Spleen (tissue), 11 donors: ENCODE measurements at regions not wholly inside any gene's neighbourhood (a gene's known extent, or its start where the extent isn't known, plus 50 kb on each side); places are given as distances from the start of the nearest gene placed in this dataset.

Experiments used
- DNase-seq: peaks from one replicate; pipeline ENCODE4 v3.0.0-alpha.2; 2020
- H3K27ac ChIP-seq, 8 donors: fragments of 200-600 bp; sonication (generic) in 7 of 8; 1 replicate in 4 of 8; 2 replicates in 4 of 8; pipeline versions ENCODE4 v1.5.0 to v1.8.0; 2016 to 2021; ENCODE audit warnings: inconsistent platforms in 4 of 8, mild to moderate bottlenecking in 4 of 8, moderate library complexity in 1 of 8
- H3K27me3 ChIP-seq, 7 donors: fragments of 200-600 bp; sonication (generic) in 6 of 7; replicated peaks in 1 of 7; 1 replicate in 4 of 7; 2 replicates in 3 of 7; pipeline versions ENCODE4 v1.5.0 to v1.8.0; 2016 to 2021; ENCODE audit warnings: inconsistent platforms in 3 of 7, mild to moderate bottlenecking in 1 of 7
- H3K36me3 ChIP-seq, 6 donors: fragments of 200-600 bp; sonication (generic) in 5 of 6; 1 replicate in 4 of 6; 2 replicates in 2 of 6; pipeline versions ENCODE4 v1.5.0 to v1.8.0; 2016 to 2021; ENCODE audit warnings: inconsistent platforms in 2 of 6
- H3K4me1 ChIP-seq, 6 donors: fragments of 200-600 bp; sonication (generic) in 5 of 6; 1 replicate in 3 of 6; 2 replicates in 3 of 6; pipeline versions ENCODE4 v1.5.0 to v1.8.0; 2016 to 2021; ENCODE audit warnings: inconsistent platforms in 3 of 6
- H3K4me3 ChIP-seq, 8 donors: fragments of 200-600 bp; sonication (generic) in 7 of 8; 1 replicate in 4 of 8; 2 replicates in 4 of 8; pipeline versions ENCODE4 v1.5.0 to v1.8.0; 2016 to 2021; ENCODE audit warnings: inconsistent platforms in 4 of 8, mild to moderate bottlenecking in 4 of 8, moderate library complexity in 2 of 8
- H3K9me3 ChIP-seq, 8 donors: fragments of 200-600 bp; sonication (generic) in 7 of 8; 1 replicate in 4 of 8; 2 replicates in 4 of 8; pipeline versions ENCODE4 v1.5.0 to v1.8.0; 2016 to 2021; ENCODE audit warnings: inconsistent platforms in 4 of 8
- CTCF ChIP-seq, 11 experiments: fragments of 200-600 bp in 7 of 11; fragments of 450-650 bp in 4 of 11; sonication (generic) in 4 of 11; IDR thresholded peaks in 8 of 11; conservative IDR thresholded peaks in 3 of 11; 1 replicate in 7 of 11; 2 replicates in 4 of 11; pipeline versions ENCODE4 v1.4.0 to v1.8.0; 2016 to 2021; ENCODE audit warnings: antibody characterized with exemption in 11 of 11, inconsistent platforms in 4 of 11, mild to moderate bottlenecking in 1 of 11
- POLR2A ChIP-seq, 3 donors: fragments of 450-650 bp; IDR thresholded peaks; one replicate each; pipeline ENCODE4 v1.5.1; 2017; ENCODE audit warnings: antibody characterized with exemption in 3 of 3, mild to moderate bottlenecking in 1 of 3
- POLR2AphosphoS5 ChIP-seq, 3 donors: sonication (generic); formaldehyde crosslinking; IDR thresholded peaks; one replicate each; pipeline ENCODE4 v1.5.1; 2017; ENCODE audit warnings: antibody characterized with exemption in 3 of 3
- WGBS, 5 donors: extraction: QIAGEN DNeasy Blood & Tissue Kit in 3 of 5; methylation state at CpG; one replicate each; pipeline versions ENCODE4 v1.1.5 to v1.1.7; 2013 to 2018; 5-methylcytosine and 5-hydroxymethylcytosine counted together
- intact Hi-C: fragments of 100-400 bp; cut with DNase I; formaldehyde crosslinking; loops from one replicate; pipeline ENCODE4 v1.15.0; 2023; ENCODE audit warnings: low total_unique reads
- donor health status: healthy with polysubstance abuse.
- donor health status: DM: no; HTN: no; CAD: no; lungs with moderate emphysema.
- donor health status: DM: no; HTN: no; CAD: no.
- donor health status: Bipolar disorder and iron deficiency.
- donor health status: healthy.
- donor health status: DM: no; HTN: no; CAD: no.
- donor health status: DM: yes; HTN: yes; CAD: no.

- H3K27ac ChIP-seq = no peak overlapping the region
- no peaks in the 10 kb centered on the region for H3K36me3 ChIP-seq
- 89 to 96% (median 93%) methylated on average over 2 of the region's 2 CpGs for WGBS, 5 donors
- intact Hi-C loops = no loop called here
- no peak for DNase-seq
- TF ChIP-seq POLR2A (IDR thresholded peaks at IDR 0.05) (no peak), CTCF (IDR thresholded peaks at IDR 0.05 in 8 of 11, conservative IDR thresholded peaks at IDR 0.05 in 3 of 11) (no peak), POLR2AphosphoS5 (IDR thresholded peaks at IDR 0.05) (no peak)
- no peak overlapping the region for H3K4me3 ChIP-seq
- H3K4me1 ChIP-seq = no peaks in the 10 kb centered on the region
- H3K27me3 ChIP-seq = no peaks in the 10 kb centered on the region
- no peaks in the 10 kb centered on the region for H3K9me3 ChIP-seq
These were observed 485.9 kb upstream of the TENM4 start for GRCh38 chr11:79926707-79927106.

- H3K27ac ChIP-seq = no peak overlapping the region
- no peaks in the 10 kb centered on the region for H3K9me3 ChIP-seq
- no peaks in the 10 kb centered on the region for H3K36me3 ChIP-seq
- 68 to 80% (median 69%) methylated on average over 3 of the region's 3 CpGs for WGBS, 5 donors
- no peaks in the 10 kb centered on the region for H3K27me3 ChIP-seq
- intact Hi-C loops = no loop called here
- H3K4me1 ChIP-seq = no peaks in the 10 kb centered on the region
- no peak overlapping the region for H3K4me3 ChIP-seq
- TF ChIP-seq CTCF (IDR thresholded peaks at IDR 0.05 in 8 of 11, conservative IDR thresholded peaks at IDR 0.05 in 3 of 11) = no peak
- DNase-seq = no peak
These were observed 484.7 kb upstream of the TENM4 start for GRCh38 chr11:79925570-79925969.

- Histone ChIP-seq H3K4me1 (no peaks in the 10 kb centered on the region), H3K9me3 (no peaks in the 10 kb centered on the region), H3K4me3 (no peak overlapping the region), H3K27me3 (no peaks in the 10 kb centered on the region), H3K27ac (no peak overlapping the region), H3K36me3 (no peaks in the 10 kb centered on the region)
- intact Hi-C loops = no loop called here
- no peak for DNase-seq
- TF ChIP-seq POLR2AphosphoS5 (IDR thresholded peaks at IDR 0.05) = no peak
- no peak for TF ChIP-seq CTCF (IDR thresholded peaks at IDR 0.05 in 8 of 11, conservative IDR thresholded peaks at IDR 0.05 in 3 of 11)
- TF ChIP-seq POLR2A (IDR thresholded peaks at IDR 0.05) = no peak
- WGBS, 5 donors = 92 to 96% (median 95%) methylated on average over 3 of the region's 3 CpGs
These were observed 481.8 kb upstream of the TENM4 start for GRCh38 chr11:79922641-79923040.

GRCh38 chr11:79920480-79920879 is 479.6 kb upstream of the TENM4 start:
- no peak overlapping the region for H3K27ac ChIP-seq
- no peaks in the 10 kb centered on the region for H3K27me3 ChIP-seq
- H3K4me3 ChIP-seq = no peak overlapping the region
- no peaks in the 10 kb centered on the region for H3K4me1 ChIP-seq
- WGBS, 5 donors = 89 to 93% (median 90%) methylated on average over 1 of the region's 1 CpG
- DNase-seq = no peak
- H3K36me3 ChIP-seq = no peaks in the 10 kb centered on the region
- H3K9me3 ChIP-seq = no peaks in the 10 kb centered on the region
- intact Hi-C loops = no loop called here
- TF ChIP-seq POLR2A (IDR thresholded peaks at IDR 0.05) (no peak), CTCF (IDR thresholded peaks at IDR 0.05 in 8 of 11, conservative IDR thresholded peaks at IDR 0.05 in 3 of 11) (no peak), POLR2AphosphoS5 (IDR thresholded peaks at IDR 0.05) (no peak)
